ENCODE measurements at regions not wholly inside any gene's neighbourhood (a gene's known extent, or its start where the extent isn't known, plus 50 kb on each side); places are given as distances from the start of the nearest gene placed in this dataset.

- Histone ChIP-seq H3K23ac (ENCODE audit: insufficient read length, low read depth, low read length) (no peak overlapping the region), H3K56ac (ENCODE audit: insufficient read length, low read depth, low read length) (no peak overlapping the region), H3K4ac (ENCODE audit: low read depth, low read length) (no peak overlapping the region), H4K91ac (ENCODE audit: insufficient read length, low read depth, low read length) (no peak overlapping the region), H3K9ac (ENCODE audit: extremely low read depth, insufficient read length, low read length) (no peak overlapping the region), H4K8ac (replicated peaks; ENCODE audit: insufficient read length, low read depth, low read length) (no peak overlapping the region), H3K14ac (ENCODE audit: insufficient read depth, low read length) (no peak overlapping the region), H3K4me1 (ENCODE audit: insufficient read depth, low read length) (no peaks in the 10 kb centered on the region), H2BK15ac (ENCODE audit: low read depth, low read length) (no peak overlapping the region), H3K27me3 (ENCODE audit: insufficient read depth, low read length) (no peaks in the 10 kb centered on the region), H3K9me3 (ENCODE audit: control insufficient read depth, low read depth, low read length) (no peaks in the 10 kb centered on the region), H2BK12ac (ENCODE audit: insufficient read length, low read depth, low read length) (no peak overlapping the region), H3K4me2 (ENCODE audit: insufficient read depth, insufficient read length, low read length) (no peak overlapping the region), H3K23me2 (ENCODE audit: insufficient read length, low read depth, low read length, poor library complexity, severe bottlenecking) (no peaks in the 10 kb centered on the region), H4K5ac (ENCODE audit: insufficient read length, low read depth, low read length) (no peak overlapping the region), H3K79me2 (ENCODE audit: insufficient read depth, low read length) (no peaks in the 10 kb centered on the region), H3T11ph (ENCODE audit: low read length) (no peak overlapping the region), H3K27ac (ENCODE audit: insufficient read length, low read depth, low read length) (no peak overlapping the region), H2BK5ac (ENCODE audit: insufficient read length, low read length) (no peak overlapping the region), H2AK5ac (ENCODE audit: insufficient read length, low read length) (no peak overlapping the region), H2AFZ (ENCODE audit: low read length) (no peak overlapping the region), H4K20me1 (ENCODE audit: control insufficient read depth, insufficient read depth, insufficient read length) (no peaks in the 10 kb centered on the region), H3K79me1 (ENCODE audit: insufficient read depth, low read depth, low read length, poor library complexity, severe bottlenecking) (no peaks in the 10 kb centered on the region), H2BK20ac (ENCODE audit: low read depth, low read length, poor library complexity, severe bottlenecking) (no peak overlapping the region), H3K18ac (ENCODE audit: insufficient read length, low read depth, low read length) (no peak overlapping the region), H2BK120ac (ENCODE audit: low read depth, low read length, poor library complexity, severe bottlenecking) (no peak overlapping the region)
- no CpG with 5 or more reads among the region's 3 CpGs for WGBS (ENCODE audit: extremely low coverage, insufficient read length, low lambda C conversion rate)
- no peaks in the 10 kb centered on the region for H3K36me3 Mint-ChIP-seq (ENCODE audit: insufficient read depth in 1 of 3, low read depth in 3 of 3)
- TF ChIP-seq, protein P1, sequence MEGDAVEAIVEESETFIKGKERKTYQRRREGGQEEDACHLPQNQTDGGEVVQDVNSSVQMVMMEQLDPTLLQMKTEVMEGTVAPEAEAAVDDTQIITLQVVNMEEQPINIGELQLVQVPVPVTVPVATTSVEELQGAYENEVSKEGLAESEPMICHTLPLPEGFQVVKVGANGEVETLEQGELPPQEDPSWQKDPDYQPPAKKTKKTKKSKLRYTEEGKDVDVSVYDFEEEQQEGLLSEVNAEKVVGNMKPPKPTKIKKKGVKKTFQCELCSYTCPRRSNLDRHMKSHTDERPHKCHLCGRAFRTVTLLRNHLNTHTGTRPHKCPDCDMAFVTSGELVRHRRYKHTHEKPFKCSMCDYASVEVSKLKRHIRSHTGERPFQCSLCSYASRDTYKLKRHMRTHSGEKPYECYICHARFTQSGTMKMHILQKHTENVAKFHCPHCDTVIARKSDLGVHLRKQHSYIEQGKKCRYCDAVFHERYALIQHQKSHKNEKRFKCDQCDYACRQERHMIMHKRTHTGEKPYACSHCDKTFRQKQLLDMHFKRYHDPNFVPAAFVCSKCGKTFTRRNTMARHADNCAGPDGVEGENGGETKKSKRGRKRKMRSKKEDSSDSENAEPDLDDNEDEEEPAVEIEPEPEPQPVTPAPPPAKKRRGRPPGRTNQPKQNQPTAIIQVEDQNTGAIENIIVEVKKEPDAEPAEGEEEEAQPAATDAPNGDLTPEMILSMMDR (conservative IDR thresholded peaks at IDR 0.05) = no peak
- H3K4me1 Mint-ChIP-seq = peaks cover 24 to 26% of the 10 kb centered on the region in 2 experiments
- H3K27ac Mint-ChIP-seq = peak overlapping the region in 1 of 3 experiments; percentile 86; a peak in 2 of 7 replicates
- no peak for DNase-seq
- H3K27me3 Mint-ChIP-seq (ENCODE audit: low read depth) = no peaks in the 10 kb centered on the region
- no peak overlapping the region for H3K4me3 Mint-ChIP-seq
- H3K9me3 Mint-ChIP-seq = no peaks in the 10 kb centered on the region; a peak in 1 of 5 replicates
Measured at GRCh38 chr19:28483197-28483596, 729.8 kb downstream of the UQCRFS1 start.
